G401.6 (cell line): ENCODE measurements at regions not wholly inside any gene's neighbourhood (a gene's known extent, or its start where the extent isn't known, plus 50 kb on each side); places are given as distances from the start of the nearest gene placed in this dataset.
A peak's percentile ranks its signal among the peaks of the same experiment; 100 is the strongest.

ENCODE experiments used
- FAIRE-seq: peaks from 2 replicates; lab custom pipeline; 2012; peaks lifted over from hg19 to GRCh38; lab: Jason Lieb, UNC

GRCh38 chr7:18364396-18364795, 131.2 kb upstream of the HDAC9 start:
- FAIRE-seq: no peak

GRCh38 chr7:18366394-18366793, 129.2 kb upstream of the HDAC9 start:
- no peak for FAIRE-seq

GRCh38 chr7:18369011-18369410, 126.5 kb upstream of the HDAC9 start:
- peak; percentile 84 for FAIRE-seq

- no peak for FAIRE-seq
Observed at GRCh38 chr7:18370633-18371032, 124.9 kb upstream of the HDAC9 start.

- FAIRE-seq: peak; percentile 47
Observed at GRCh38 chr7:18378989-18379605, 116.5 kb upstream of the HDAC9 start.

GRCh38 chr7:18384491-18385143, 110.9 kb upstream of the HDAC9 start:
- FAIRE-seq: no peak

- no peak for FAIRE-seq
Observed at GRCh38 chr7:18386607-18387006, 108.9 kb upstream of the HDAC9 start.

- FAIRE-seq: no peak
Observed at GRCh38 chr7:18387191-18387735, 108.3 kb upstream of the HDAC9 start.

GRCh38 chr7:18390535-18390907, 105.0 kb upstream of the HDAC9 start:
- no peak for FAIRE-seq

- FAIRE-seq: no peak
Observed at GRCh38 chr7:18393465-18394118, 102.0 kb upstream of the HDAC9 start.

- FAIRE-seq: no peak
Observed at GRCh38 chr7:18395868-18396267, 99.7 kb upstream of the HDAC9 start.

GRCh38 chr7:18396953-18397352, 98.6 kb upstream of the HDAC9 start:
- FAIRE-seq: peak; percentile 13

GRCh38 chr7:18399436-18400235, 95.9 kb upstream of the HDAC9 start:
- no peak for FAIRE-seq

GRCh38 chr7:18400275-18400674, 95.3 kb upstream of the HDAC9 start:
- FAIRE-seq: no peak

GRCh38 chr7:18400726-18401125, 94.8 kb upstream of the HDAC9 start:
- FAIRE-seq: no peak

- no peak for FAIRE-seq
Observed at GRCh38 chr7:18401757-18402156, 93.8 kb upstream of the HDAC9 start.

- no peak for FAIRE-seq
Observed at GRCh38 chr7:18402488-18403183, 92.9 kb upstream of the HDAC9 start.

GRCh38 chr7:18405726-18406125, 89.8 kb upstream of the HDAC9 start:
- FAIRE-seq: peak; percentile 94

GRCh38 chr7:18407385-18407784, 88.2 kb upstream of the HDAC9 start:
- no peak for FAIRE-seq

GRCh38 chr7:18408461-18408860, 87.1 kb upstream of the HDAC9 start:
- no peak for FAIRE-seq

GRCh38 chr7:18408868-18409267, 86.7 kb upstream of the HDAC9 start:
- no peak for FAIRE-seq

GRCh38 chr7:18413447-18413846, 82.1 kb upstream of the HDAC9 start:
- FAIRE-seq: no peak
